ENCODE measurements at regions not wholly inside any gene's neighbourhood (a gene's known extent, or its start where the extent isn't known, plus 50 kb on each side); places are given as distances from the start of the nearest gene placed in this dataset.
"Not testable (repeated sequence)": the region's sequence is repeated elsewhere in the genome, so short reads cannot be mapped to it uniquely, and the experiment has no call there.

- Histone ChIP-seq H3K36me3 (replicated peaks; ENCODE audit: insufficient read depth, low read depth) (no peaks in the 10 kb centered on the region), H3K9me2 (replicated peaks; ENCODE audit: insufficient read depth) (no peaks in the 10 kb centered on the region), H3K4me2 (no peak overlapping the region), H2AFZ (no peak overlapping the region), H4K20me1 (ENCODE audit: insufficient read depth, poor library complexity, severe bottlenecking) (no peaks in the 10 kb centered on the region), H3K79me2 (no peaks in the 10 kb centered on the region), H3K4me1 (ENCODE audit: insufficient read depth) (no peaks in the 10 kb centered on the region), H3K4me3 (no peak overlapping the region), H3K9me3 (ENCODE audit: low read depth) (no peaks in the 10 kb centered on the region), H3K27ac (no peak overlapping the region), H3K27me3 (no peaks in the 10 kb centered on the region)
- no peak for TF ChIP-seq EZH2 (IDR thresholded peaks at IDR 0.05; ENCODE audit: borderline replicate concordance)
- no peak for TF ChIP-seq CTCF (IDR thresholded peaks at IDR 0.05; ENCODE audit: poor library complexity)
- TF ChIP-seq EZH2phosphoT487 (IDR thresholded peaks at IDR 0.05; ENCODE audit: low read depth, severe bottlenecking, unreplicated experiment): no peak
- WGBS (ENCODE audit: low lambda C conversion rate, missing lambda C conversion rate): 87% methylated on average over 4 of the region's 4 CpGs
- no peak for DNase-seq (ENCODE audit: low spot score)
Observed at GRCh38 chr10:17523246-17523753, 68.9 kb upstream of the ST8SIA6 start.

- DNase-seq (ENCODE audit: low spot score); H3K4me2 ChIP-seq; H3K4me3 ChIP-seq; H3K36me3 ChIP-seq (replicated peaks; ENCODE audit: insufficient read depth, low read depth); H4K20me1 ChIP-seq (ENCODE audit: insufficient read depth, poor library complexity, severe bottlenecking); H3K27me3 ChIP-seq; H3K4me1 ChIP-seq (ENCODE audit: insufficient read depth); H3K27ac ChIP-seq; H2AFZ ChIP-seq; H3K9me3 ChIP-seq (ENCODE audit: low read depth); H3K79me2 ChIP-seq; H3K9me2 ChIP-seq (replicated peaks; ENCODE audit: insufficient read depth): not testable (repeated sequence)
- 98% methylated on average over 2 of the region's 2 CpGs for WGBS (ENCODE audit: low lambda C conversion rate, missing lambda C conversion rate)
Observed at GRCh38 chr10:17522269-17522668, 67.9 kb upstream of the ST8SIA6 start.

GRCh38 chr10:17519457-17519856 lies 65.1 kb upstream of the ST8SIA6 start:
- Histone ChIP-seq H3K27me3 (no peaks in the 10 kb centered on the region), H3K9me3 (ENCODE audit: low read depth) (no peaks in the 10 kb centered on the region), H3K4me2 (no peak overlapping the region), H3K79me2 (no peaks in the 10 kb centered on the region), H4K20me1 (ENCODE audit: insufficient read depth, poor library complexity, severe bottlenecking) (no peaks in the 10 kb centered on the region), H3K27ac (no peak overlapping the region), H3K4me3 (no peak overlapping the region), H3K4me1 (ENCODE audit: insufficient read depth) (no peaks in the 10 kb centered on the region), H3K9me2 (replicated peaks; ENCODE audit: insufficient read depth) (no peaks in the 10 kb centered on the region), H3K36me3 (replicated peaks; ENCODE audit: insufficient read depth, low read depth) (no peaks in the 10 kb centered on the region), H2AFZ (no peak overlapping the region)
- no peak for DNase-seq (ENCODE audit: low spot score)
- TF ChIP-seq CTCF (IDR thresholded peaks at IDR 0.05; ENCODE audit: poor library complexity) (no peak), EZH2 (IDR thresholded peaks at IDR 0.05; ENCODE audit: borderline replicate concordance) (no peak), EZH2phosphoT487 (IDR thresholded peaks at IDR 0.05; ENCODE audit: low read depth, severe bottlenecking, unreplicated experiment) (no peak)

- TF ChIP-seq EZH2 (IDR thresholded peaks at IDR 0.05; ENCODE audit: borderline replicate concordance): no peak
- TF ChIP-seq EZH2phosphoT487 (IDR thresholded peaks at IDR 0.05; ENCODE audit: low read depth, severe bottlenecking, unreplicated experiment): no peak
- TF ChIP-seq CTCF (IDR thresholded peaks at IDR 0.05; ENCODE audit: poor library complexity): no peak
- no peaks in the 10 kb centered on the region for H3K27me3 ChIP-seq
- H3K9me2 ChIP-seq (replicated peaks; ENCODE audit: insufficient read depth): no peaks in the 10 kb centered on the region
- no peak overlapping the region for H2AFZ ChIP-seq
- H3K79me2 ChIP-seq: no peaks in the 10 kb centered on the region
- H3K36me3 ChIP-seq (replicated peaks; ENCODE audit: insufficient read depth, low read depth): no peaks in the 10 kb centered on the region
- H3K4me1 ChIP-seq (ENCODE audit: insufficient read depth): no peaks in the 10 kb centered on the region
- DNase-seq (ENCODE audit: low spot score): no peak
- H3K4me2 ChIP-seq: no peak overlapping the region
- H3K4me3 ChIP-seq: no peak overlapping the region
- H3K27ac ChIP-seq: no peak overlapping the region
- no peaks in the 10 kb centered on the region for H4K20me1 ChIP-seq (ENCODE audit: insufficient read depth, poor library complexity, severe bottlenecking)
- no peaks in the 10 kb centered on the region for H3K9me3 ChIP-seq (ENCODE audit: low read depth)
- 97% methylated on average over 7 of the region's 7 CpGs for WGBS (ENCODE audit: low lambda C conversion rate, missing lambda C conversion rate)
Observed at GRCh38 chr10:17518338-17518737, 63.9 kb upstream of the ST8SIA6 start.
